ENCODE measurements at regions not wholly inside any gene's neighbourhood (a gene's known extent, or its start where the extent isn't known, plus 50 kb on each side); places are given as distances from the start of the nearest gene placed in this dataset.

- no peak for DNase-seq
- H3K36me3 ChIP-seq (ENCODE audit: control insufficient read depth, insufficient read depth, low read length): no peaks in the 10 kb centered on the region
- H3K27ac ChIP-seq (ENCODE audit: low read length): no peak overlapping the region
- peaks cover 5% of the 10 kb centered on the region for H3K9me3 ChIP-seq (ENCODE audit: control insufficient read depth, low read depth, low read length)
- no CpG with 5 or more reads among the region's 1 CpG for WGBS (ENCODE audit: insufficient coverage, low lambda C conversion rate)
- no peaks in the 10 kb centered on the region for H3K4me1 ChIP-seq (ENCODE audit: control insufficient read depth, insufficient read depth, low read length)
- H3K4me3 ChIP-seq (ENCODE audit: low read length): no peak overlapping the region
- H3K27me3 ChIP-seq (ENCODE audit: control insufficient read depth, insufficient read depth, low read length): no peaks in the 10 kb centered on the region
Observed at GRCh38 chr20:12068121-12068520, 150.4 kb downstream of the BTBD3 start.

GRCh38 chr20:12069181-12069580 lies 151.5 kb downstream of the BTBD3 start:
- no peak for DNase-seq
- Histone ChIP-seq H3K27ac (ENCODE audit: low read length) (no peak overlapping the region), H3K4me3 (ENCODE audit: low read length) (no peak overlapping the region), H3K4me1 (ENCODE audit: control insufficient read depth, insufficient read depth, low read length) (no peaks in the 10 kb centered on the region), H3K36me3 (ENCODE audit: control insufficient read depth, insufficient read depth, low read length) (no peaks in the 10 kb centered on the region), H3K9me3 (ENCODE audit: control insufficient read depth, low read depth, low read length) (peaks cover 5% of the 10 kb centered on the region), H3K27me3 (ENCODE audit: control insufficient read depth, insufficient read depth, low read length) (no peaks in the 10 kb centered on the region)
- 80% methylated on average over 1 of the region's 7 CpGs for WGBS (ENCODE audit: insufficient coverage, low lambda C conversion rate)

- H3K9me3 ChIP-seq (ENCODE audit: control insufficient read depth, low read depth, low read length): no peaks in the 10 kb centered on the region
- 100% methylated on average over 1 of the region's 8 CpGs for WGBS (ENCODE audit: insufficient coverage, low lambda C conversion rate)
- no peaks in the 10 kb centered on the region for H3K4me1 ChIP-seq (ENCODE audit: control insufficient read depth, insufficient read depth, low read length)
- no peak for DNase-seq
- no peak overlapping the region for H3K4me3 ChIP-seq (ENCODE audit: low read length)
- H3K27me3 ChIP-seq (ENCODE audit: control insufficient read depth, insufficient read depth, low read length): no peaks in the 10 kb centered on the region
- H3K27ac ChIP-seq (ENCODE audit: low read length): no peak overlapping the region
- H3K36me3 ChIP-seq (ENCODE audit: control insufficient read depth, insufficient read depth, low read length): no peaks in the 10 kb centered on the region
Observed at GRCh38 chr20:12072221-12072953, 154.7 kb downstream of the BTBD3 start.

DNA sequence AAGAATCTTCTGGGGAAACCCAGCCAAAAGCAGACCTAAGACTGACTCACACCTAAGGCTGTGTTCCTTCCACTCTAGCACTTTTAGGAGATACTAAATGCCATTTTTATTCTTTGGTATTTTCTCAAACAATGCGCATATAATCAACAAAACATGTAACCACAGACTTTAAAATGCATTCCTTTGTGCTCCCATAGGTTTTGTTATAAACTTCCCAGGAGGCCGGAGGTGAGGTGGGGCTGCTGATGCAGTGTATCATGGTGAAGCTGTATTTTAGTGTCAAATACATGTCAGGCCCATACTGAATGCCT lies 155.2 kb downstream of the BTBD3 start:
- WGBS (ENCODE audit: insufficient coverage, low lambda C conversion rate): 100% methylated on average over 1 of the region's 2 CpGs
- DNase-seq: no peak

GRCh38 chr20:12074111-12074655 lies 156.5 kb downstream of the BTBD3 start:
- WGBS (ENCODE audit: insufficient coverage, low lambda C conversion rate): 100% methylated on average over 1 of the region's 3 CpGs
- Histone ChIP-seq H3K36me3 (ENCODE audit: control insufficient read depth, insufficient read depth, low read length) (no peaks in the 10 kb centered on the region), H3K4me1 (ENCODE audit: control insufficient read depth, insufficient read depth, low read length) (no peaks in the 10 kb centered on the region), H3K4me3 (ENCODE audit: low read length) (no peak overlapping the region), H3K9me3 (ENCODE audit: control insufficient read depth, low read depth, low read length) (no peaks in the 10 kb centered on the region), H3K27me3 (ENCODE audit: control insufficient read depth, insufficient read depth, low read length) (no peaks in the 10 kb centered on the region), H3K27ac (ENCODE audit: low read length) (no peak overlapping the region)
- no peak for DNase-seq

More for the DNA sequence above, 155.2 kb downstream of the BTBD3 start:
- Histone ChIP-seq H3K4me1 (ENCODE audit: control insufficient read depth, insufficient read depth, low read length) (no peaks in the 10 kb centered on the region), H3K4me3 (ENCODE audit: low read length) (no peak overlapping the region), H3K9me3 (ENCODE audit: control insufficient read depth, low read depth, low read length) (no peaks in the 10 kb centered on the region), H3K27me3 (ENCODE audit: control insufficient read depth, insufficient read depth, low read length) (no peaks in the 10 kb centered on the region), H3K27ac (ENCODE audit: low read length) (no peak overlapping the region), H3K36me3 (ENCODE audit: control insufficient read depth, insufficient read depth, low read length) (no peaks in the 10 kb centered on the region)

DNA sequence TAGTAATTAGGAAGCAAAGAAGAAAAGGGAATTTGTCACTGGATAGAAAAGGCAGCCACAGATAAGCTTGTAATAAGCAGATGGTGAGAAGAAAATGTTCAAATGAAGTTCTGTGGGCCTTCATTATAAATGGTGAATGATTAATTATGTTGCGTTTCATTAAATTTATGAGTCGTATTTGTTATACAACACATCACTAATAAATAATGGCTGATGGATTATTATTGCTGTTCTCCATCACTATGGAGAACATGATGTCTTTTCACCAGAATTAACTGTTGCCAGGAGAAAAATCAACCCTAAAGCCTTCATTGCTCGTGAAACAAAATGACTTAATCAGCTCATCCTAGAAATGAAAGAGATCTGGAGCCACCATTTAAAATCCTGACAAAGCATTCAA lies 158.5 kb downstream of the BTBD3 start:
- no peaks in the 10 kb centered on the region for H3K4me1 ChIP-seq (ENCODE audit: control insufficient read depth, insufficient read depth, low read length)
- no peak overlapping the region for H3K4me3 ChIP-seq (ENCODE audit: low read length)
- H3K9me3 ChIP-seq (ENCODE audit: control insufficient read depth, low read depth, low read length): no peaks in the 10 kb centered on the region
- WGBS (ENCODE audit: insufficient coverage, low lambda C conversion rate): no CpG with 5 or more reads among the region's 3 CpGs
- H3K27me3 ChIP-seq (ENCODE audit: control insufficient read depth, insufficient read depth, low read length): no peaks in the 10 kb centered on the region
- no peak overlapping the region for H3K27ac ChIP-seq (ENCODE audit: low read length)
- no peaks in the 10 kb centered on the region for H3K36me3 ChIP-seq (ENCODE audit: control insufficient read depth, insufficient read depth, low read length)
- DNase-seq: no peak

- Histone ChIP-seq H3K36me3 (ENCODE audit: control insufficient read depth, insufficient read depth, low read length) (no peaks in the 10 kb centered on the region), H3K27me3 (ENCODE audit: control insufficient read depth, insufficient read depth, low read length) (no peaks in the 10 kb centered on the region), H3K9me3 (ENCODE audit: control insufficient read depth, low read depth, low read length) (no peaks in the 10 kb centered on the region), H3K4me1 (ENCODE audit: control insufficient read depth, insufficient read depth, low read length) (no peaks in the 10 kb centered on the region), H3K4me3 (ENCODE audit: low read length) (no peak overlapping the region), H3K27ac (ENCODE audit: low read length) (no peak overlapping the region)
- WGBS (ENCODE audit: insufficient coverage, low lambda C conversion rate): 80% methylated on average over 2 of the region's 7 CpGs
- no peak for DNase-seq
Observed at GRCh38 chr20:12077875-12078274, 160.2 kb downstream of the BTBD3 start.

DNA sequence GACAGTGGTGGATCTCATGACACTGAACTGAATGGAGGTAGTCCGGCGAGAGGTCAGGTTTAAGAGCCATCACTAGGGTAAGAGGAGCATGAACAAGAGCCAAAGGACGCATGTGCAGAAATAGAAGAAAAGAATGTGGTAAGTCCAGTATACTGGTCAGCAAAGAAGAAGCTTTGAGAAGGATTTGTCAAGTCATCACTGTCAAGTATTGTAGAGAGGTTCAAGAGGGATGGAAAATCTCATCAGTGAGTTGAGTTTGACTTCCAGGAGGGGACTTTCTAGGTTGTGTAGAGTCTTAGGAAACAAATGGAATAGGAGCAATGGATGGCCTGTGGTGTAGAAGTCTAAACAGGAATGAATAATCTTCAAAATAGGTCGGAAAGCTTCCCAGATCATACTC lies 161.8 kb downstream of the BTBD3 start:
- DNase-seq: no peak
- Histone ChIP-seq H3K4me1 (ENCODE audit: control insufficient read depth, insufficient read depth, low read length) (no peaks in the 10 kb centered on the region), H3K27ac (ENCODE audit: low read length) (no peak overlapping the region), H3K9me3 (ENCODE audit: control insufficient read depth, low read depth, low read length) (no peaks in the 10 kb centered on the region), H3K27me3 (ENCODE audit: control insufficient read depth, insufficient read depth, low read length) (no peaks in the 10 kb centered on the region), H3K36me3 (ENCODE audit: control insufficient read depth, insufficient read depth, low read length) (no peaks in the 10 kb centered on the region), H3K4me3 (ENCODE audit: low read length) (no peak overlapping the region)
- WGBS (ENCODE audit: insufficient coverage, low lambda C conversion rate): 100% methylated on average over 1 of the region's 4 CpGs

DNA sequence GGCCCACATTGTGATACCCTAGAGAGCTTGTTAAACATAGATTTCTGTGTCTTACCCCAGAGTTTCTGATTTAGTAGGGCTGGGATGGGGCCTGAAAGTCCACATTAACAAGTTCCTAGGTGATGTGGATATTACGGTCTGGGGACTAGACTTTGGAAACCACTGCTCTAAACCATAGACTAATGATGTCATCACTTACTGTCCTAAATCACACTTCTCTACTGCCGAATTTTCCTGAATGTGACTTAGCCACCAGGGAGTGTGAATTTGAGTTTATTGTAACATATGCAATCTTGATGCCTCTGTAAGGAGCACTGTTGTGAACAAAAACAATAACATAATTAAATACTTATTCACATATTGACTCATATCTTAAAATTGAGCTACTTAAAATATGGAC lies 165.6 kb downstream of the BTBD3 start:
- Histone ChIP-seq H3K27me3 (ENCODE audit: control insufficient read depth, insufficient read depth, low read length) (no peaks in the 10 kb centered on the region), H3K27ac (ENCODE audit: low read length) (no peak overlapping the region), H3K36me3 (ENCODE audit: control insufficient read depth, insufficient read depth, low read length) (no peaks in the 10 kb centered on the region), H3K9me3 (ENCODE audit: control insufficient read depth, low read depth, low read length) (no peaks in the 10 kb centered on the region), H3K4me3 (ENCODE audit: low read length) (no peak overlapping the region), H3K4me1 (ENCODE audit: control insufficient read depth, insufficient read depth, low read length) (no peaks in the 10 kb centered on the region)
- WGBS (ENCODE audit: insufficient coverage, low lambda C conversion rate): 100% methylated on average over 1 of the region's 2 CpGs
- no peak for DNase-seq

DNA sequence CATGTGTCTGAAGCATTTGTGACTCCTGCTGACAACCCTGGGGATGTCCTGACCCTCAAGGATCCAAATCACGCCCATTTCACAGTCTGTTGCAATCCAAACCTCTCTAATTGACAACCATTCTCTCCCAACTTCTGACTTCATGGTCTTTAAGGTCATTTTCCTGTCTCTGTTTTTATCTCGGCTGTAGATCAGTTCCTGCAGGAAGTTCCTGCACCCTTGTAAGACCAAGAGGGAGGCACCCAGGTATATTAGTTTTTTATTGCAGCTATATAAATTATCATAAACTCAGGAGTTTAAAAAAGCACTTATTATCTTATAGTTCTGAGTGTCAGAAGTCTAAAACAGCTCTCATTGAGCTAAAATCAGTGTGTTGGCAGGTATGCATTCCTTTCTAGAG lies 166.8 kb downstream of the BTBD3 start:
- H3K9me3 ChIP-seq (ENCODE audit: control insufficient read depth, low read depth, low read length): no peaks in the 10 kb centered on the region
- no peak for DNase-seq
- 83% methylated on average over 1 of the region's 2 CpGs for WGBS (ENCODE audit: insufficient coverage, low lambda C conversion rate)
- no peaks in the 10 kb centered on the region for H3K4me1 ChIP-seq (ENCODE audit: control insufficient read depth, insufficient read depth, low read length)
- no peak overlapping the region for H3K4me3 ChIP-seq (ENCODE audit: low read length)
- no peak overlapping the region for H3K27ac ChIP-seq (ENCODE audit: low read length)
- no peaks in the 10 kb centered on the region for H3K36me3 ChIP-seq (ENCODE audit: control insufficient read depth, insufficient read depth, low read length)
- H3K27me3 ChIP-seq (ENCODE audit: control insufficient read depth, insufficient read depth, low read length): no peaks in the 10 kb centered on the region

GRCh38 chr20:12086359-12086758 lies 168.7 kb downstream of the BTBD3 start:
- WGBS (ENCODE audit: insufficient coverage, low lambda C conversion rate): 50% methylated on average over 1 of the region's 1 CpG
- Histone ChIP-seq H3K9me3 (ENCODE audit: control insufficient read depth, low read depth, low read length) (no peaks in the 10 kb centered on the region), H3K4me3 (ENCODE audit: low read length) (no peak overlapping the region), H3K36me3 (ENCODE audit: control insufficient read depth, insufficient read depth, low read length) (no peaks in the 10 kb centered on the region), H3K27ac (ENCODE audit: low read length) (no peak overlapping the region), H3K4me1 (ENCODE audit: control insufficient read depth, insufficient read depth, low read length) (no peaks in the 10 kb centered on the region), H3K27me3 (ENCODE audit: control insufficient read depth, insufficient read depth, low read length) (no peaks in the 10 kb centered on the region)
- DNase-seq: no peak

Measured in large intestine (tissue), 3 donors.